ENCODE measurements at regions not wholly inside any gene's neighbourhood (a gene's known extent, or its start where the extent isn't known, plus 50 kb on each side); places are given as distances from the start of the nearest gene placed in this dataset.

DNA sequence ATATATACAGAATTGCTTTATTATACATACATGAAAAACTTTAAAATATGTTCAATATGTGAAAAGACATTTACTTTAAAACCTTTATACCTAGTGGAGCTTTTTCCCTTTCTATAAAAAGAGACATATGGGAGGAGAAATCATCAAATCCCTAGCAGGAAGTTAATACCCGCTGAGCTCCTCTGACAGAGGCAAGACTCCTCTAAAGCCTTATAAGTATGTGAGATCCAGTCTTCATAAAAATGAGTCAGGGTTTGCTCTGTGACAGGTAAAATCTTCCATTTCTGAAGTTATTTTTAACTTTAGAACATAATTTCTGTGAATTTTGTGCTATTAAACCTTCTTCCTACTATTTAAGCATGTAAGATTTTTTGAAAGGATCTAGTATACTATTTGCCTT, 634.4 kb upstream of the AADAT start:
- TF ChIP-seq, protein P1, sequence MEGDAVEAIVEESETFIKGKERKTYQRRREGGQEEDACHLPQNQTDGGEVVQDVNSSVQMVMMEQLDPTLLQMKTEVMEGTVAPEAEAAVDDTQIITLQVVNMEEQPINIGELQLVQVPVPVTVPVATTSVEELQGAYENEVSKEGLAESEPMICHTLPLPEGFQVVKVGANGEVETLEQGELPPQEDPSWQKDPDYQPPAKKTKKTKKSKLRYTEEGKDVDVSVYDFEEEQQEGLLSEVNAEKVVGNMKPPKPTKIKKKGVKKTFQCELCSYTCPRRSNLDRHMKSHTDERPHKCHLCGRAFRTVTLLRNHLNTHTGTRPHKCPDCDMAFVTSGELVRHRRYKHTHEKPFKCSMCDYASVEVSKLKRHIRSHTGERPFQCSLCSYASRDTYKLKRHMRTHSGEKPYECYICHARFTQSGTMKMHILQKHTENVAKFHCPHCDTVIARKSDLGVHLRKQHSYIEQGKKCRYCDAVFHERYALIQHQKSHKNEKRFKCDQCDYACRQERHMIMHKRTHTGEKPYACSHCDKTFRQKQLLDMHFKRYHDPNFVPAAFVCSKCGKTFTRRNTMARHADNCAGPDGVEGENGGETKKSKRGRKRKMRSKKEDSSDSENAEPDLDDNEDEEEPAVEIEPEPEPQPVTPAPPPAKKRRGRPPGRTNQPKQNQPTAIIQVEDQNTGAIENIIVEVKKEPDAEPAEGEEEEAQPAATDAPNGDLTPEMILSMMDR (IDR thresholded peaks at IDR 0.05; ENCODE audit: poor library complexity, severe bottlenecking), result no peak
- TF ChIP-seq EZH2 (IDR thresholded peaks at IDR 0.05; ENCODE audit: borderline replicate concordance, insufficient read depth, low read length, poor library complexity, severe bottlenecking), result no peak
- TF ChIP-seq EP300 (conservative IDR thresholded peaks at IDR 0.05; ENCODE audit: poor library complexity, severe bottlenecking), result no peak
- TF ChIP-seq POLR2AphosphoS5 (IDR thresholded peaks at IDR 0.05), result no peak
